ENCODE measurements at regions not wholly inside any gene's neighbourhood (a gene's known extent, or its start where the extent isn't known, plus 50 kb on each side); places are given as distances from the start of the nearest gene placed in this dataset.

DNA sequence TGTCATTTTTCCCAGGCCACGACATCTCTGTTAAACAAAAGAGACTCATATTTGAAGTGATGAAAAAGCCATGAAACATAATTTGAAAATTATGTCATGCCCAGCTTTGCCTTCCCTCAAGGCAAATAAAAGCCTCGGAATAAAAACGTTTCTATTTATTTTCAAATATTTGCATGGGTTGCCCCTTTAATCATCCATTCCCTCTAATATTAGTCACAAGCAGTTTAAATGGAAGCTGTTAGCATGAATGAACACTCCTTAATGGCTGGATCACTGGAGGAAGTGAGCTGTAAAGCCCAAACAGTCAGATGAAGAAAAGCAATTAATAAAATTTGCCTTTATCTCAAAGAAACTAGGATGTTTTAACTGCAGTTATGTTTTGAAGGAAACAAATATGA is 69.3 kb upstream of the STMND1 start:
- Histone ChIP-seq H3K36me3 (ENCODE audit: control insufficient read depth, insufficient read depth, low read length) (no peaks in the 10 kb centered on the region), H3K9ac (ENCODE audit: low read length) (no peak overlapping the region), H3K27ac (ENCODE audit: low read depth, low read length) (no peak overlapping the region), H3K27me3 (ENCODE audit: control insufficient read depth, insufficient read depth, low read length) (no peaks in the 10 kb centered on the region), H3K9me3 (ENCODE audit: control insufficient read depth, insufficient read depth, low read depth, low read length) (peaks cover 6% of the 10 kb centered on the region; the same call in 1 of the 2 replicates), H3K4me1 (ENCODE audit: control insufficient read depth, insufficient read depth, low read length) (no peaks in the 10 kb centered on the region; the same call in 1 of the 2 replicates), H3K4me3 (ENCODE audit: low read depth, low read length) (no peak overlapping the region)

DNA sequence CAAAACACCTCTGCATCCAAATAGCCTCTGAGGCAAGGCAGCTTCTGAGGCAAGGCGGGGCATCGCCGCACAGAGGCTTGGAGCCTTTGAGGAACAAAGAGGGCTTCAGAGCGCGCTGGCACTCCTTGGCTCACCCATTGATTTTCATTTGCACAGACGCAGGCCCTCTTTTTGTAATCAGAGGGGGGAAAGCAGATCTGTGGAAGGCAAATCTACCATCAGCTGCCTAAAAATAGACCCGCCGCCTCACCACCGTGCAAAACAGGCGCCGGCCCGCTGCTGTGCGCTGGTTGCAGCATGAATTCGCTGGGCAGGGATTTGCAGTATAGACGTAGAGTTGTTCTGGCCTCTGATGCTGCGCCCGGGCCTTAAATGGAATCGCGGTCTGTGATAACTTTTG is 69.9 kb upstream of the STMND1 start:
- Histone ChIP-seq H3K9me3 (ENCODE audit: control insufficient read depth, insufficient read depth, low read depth, low read length) (peaks cover 6% of the 10 kb centered on the region; the same call in 1 of the 2 replicates), H3K4me1 (ENCODE audit: control insufficient read depth, insufficient read depth, low read length) (no peaks in the 10 kb centered on the region; the same call in 1 of the 2 replicates), H3K9ac (ENCODE audit: low read length) (no peak overlapping the region), H3K36me3 (ENCODE audit: control insufficient read depth, insufficient read depth, low read length) (no peaks in the 10 kb centered on the region), H3K4me3 (ENCODE audit: low read depth, low read length) (no peak overlapping the region), H3K27me3 (ENCODE audit: control insufficient read depth, insufficient read depth, low read length) (no peaks in the 10 kb centered on the region), H3K27ac (ENCODE audit: low read depth, low read length) (no peak overlapping the region)

DNA sequence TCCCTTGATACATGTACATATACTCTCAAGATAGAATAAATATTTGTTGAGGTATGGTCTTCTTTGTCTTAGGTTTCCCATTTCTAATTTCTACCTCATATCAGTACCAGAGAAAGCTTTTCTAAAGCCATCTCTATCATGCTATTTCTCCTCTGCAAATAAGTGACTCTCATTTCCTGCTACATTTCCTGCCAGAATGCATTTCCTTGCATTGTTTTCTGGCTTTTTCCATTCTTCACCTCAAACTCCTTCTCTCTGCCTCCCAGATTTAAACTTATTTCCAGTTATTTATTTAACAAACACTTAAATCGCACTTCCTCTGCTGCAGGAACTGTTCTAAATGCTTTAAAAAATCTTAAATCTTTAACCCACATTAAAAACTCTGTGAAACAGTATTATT is 74.4 kb upstream of the STMND1 start:
- H3K9me3 ChIP-seq (ENCODE audit: control insufficient read depth, insufficient read depth, low read depth, low read length): peaks cover 22% of the 10 kb centered on the region

DNA sequence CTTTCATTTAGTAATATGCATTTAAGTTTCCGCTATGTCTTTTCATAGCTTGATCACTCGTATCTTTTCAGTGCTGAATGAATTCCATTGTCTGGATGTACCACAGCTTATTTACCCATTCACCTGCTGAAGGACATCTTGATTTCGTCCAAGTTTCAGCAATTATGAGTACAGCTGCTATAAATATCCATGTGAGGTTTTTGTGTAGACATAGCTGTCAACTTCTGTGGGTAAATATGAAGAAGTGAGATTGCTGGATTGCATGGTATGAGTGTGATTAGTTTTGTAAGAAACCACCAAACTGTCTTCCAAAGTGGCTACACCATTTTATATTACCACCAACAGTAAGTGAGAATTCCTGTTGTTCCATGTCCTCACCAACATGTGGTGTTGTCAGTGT is 79.2 kb upstream of the STMND1 start:
- H3K9ac ChIP-seq (ENCODE audit: low read length): no peak overlapping the region
- no peaks in the 10 kb centered on the region for H3K27me3 ChIP-seq (ENCODE audit: control insufficient read depth, insufficient read depth, low read length)
- H3K36me3 ChIP-seq (ENCODE audit: control insufficient read depth, insufficient read depth, low read length): no peaks in the 10 kb centered on the region
- H3K27ac ChIP-seq (ENCODE audit: low read depth, low read length): no peak overlapping the region
- H3K4me3 ChIP-seq (ENCODE audit: low read depth, low read length): no peak overlapping the region
- peaks cover 17% of the 10 kb centered on the region for H3K9me3 ChIP-seq (ENCODE audit: control insufficient read depth, insufficient read depth, low read depth, low read length)
- H3K4me1 ChIP-seq (ENCODE audit: control insufficient read depth, insufficient read depth, low read length): no peaks in the 10 kb centered on the region

More for the DNA sequence above, 74.4 kb upstream of the STMND1 start:
- no peak overlapping the region for H3K9ac ChIP-seq (ENCODE audit: low read length)
- no peak overlapping the region for H3K27ac ChIP-seq (ENCODE audit: low read depth, low read length)
- no peaks in the 10 kb centered on the region; the same call in 1 of the 2 replicates for H3K4me1 ChIP-seq (ENCODE audit: control insufficient read depth, insufficient read depth, low read length)
- H3K4me3 ChIP-seq (ENCODE audit: low read depth, low read length): no peak overlapping the region
- no peaks in the 10 kb centered on the region for H3K27me3 ChIP-seq (ENCODE audit: control insufficient read depth, insufficient read depth, low read length)
- no peaks in the 10 kb centered on the region for H3K36me3 ChIP-seq (ENCODE audit: control insufficient read depth, insufficient read depth, low read length)

DNA sequence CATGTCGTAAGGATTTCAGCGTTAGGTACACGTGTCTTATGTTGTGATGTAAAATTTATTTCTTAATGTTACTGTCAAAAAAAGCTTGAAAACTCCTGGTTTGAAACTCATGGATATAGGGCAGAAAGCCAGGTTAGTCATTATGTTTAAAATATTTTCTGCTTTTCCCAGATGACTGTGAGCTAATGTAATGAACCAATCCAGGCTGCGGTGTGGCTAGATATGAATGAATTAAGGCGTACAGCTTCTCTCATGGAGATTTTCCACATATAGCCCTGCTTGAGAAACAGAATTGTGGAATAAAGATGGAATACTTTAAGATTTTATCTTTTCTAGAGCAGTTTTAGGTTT is 80.3 kb upstream of the STMND1 start:
- no peak overlapping the region for H3K4me3 ChIP-seq (ENCODE audit: low read depth, low read length)
- no peak overlapping the region for H3K27ac ChIP-seq (ENCODE audit: low read depth, low read length)
- H3K36me3 ChIP-seq (ENCODE audit: control insufficient read depth, insufficient read depth, low read length): no peaks in the 10 kb centered on the region
- no peaks in the 10 kb centered on the region for H3K27me3 ChIP-seq (ENCODE audit: control insufficient read depth, insufficient read depth, low read length)
- peaks cover 17% of the 10 kb centered on the region for H3K9me3 ChIP-seq (ENCODE audit: control insufficient read depth, insufficient read depth, low read depth, low read length)
- no peak overlapping the region for H3K9ac ChIP-seq (ENCODE audit: low read length)
- H3K4me1 ChIP-seq (ENCODE audit: control insufficient read depth, insufficient read depth, low read length): no peaks in the 10 kb centered on the region

DNA sequence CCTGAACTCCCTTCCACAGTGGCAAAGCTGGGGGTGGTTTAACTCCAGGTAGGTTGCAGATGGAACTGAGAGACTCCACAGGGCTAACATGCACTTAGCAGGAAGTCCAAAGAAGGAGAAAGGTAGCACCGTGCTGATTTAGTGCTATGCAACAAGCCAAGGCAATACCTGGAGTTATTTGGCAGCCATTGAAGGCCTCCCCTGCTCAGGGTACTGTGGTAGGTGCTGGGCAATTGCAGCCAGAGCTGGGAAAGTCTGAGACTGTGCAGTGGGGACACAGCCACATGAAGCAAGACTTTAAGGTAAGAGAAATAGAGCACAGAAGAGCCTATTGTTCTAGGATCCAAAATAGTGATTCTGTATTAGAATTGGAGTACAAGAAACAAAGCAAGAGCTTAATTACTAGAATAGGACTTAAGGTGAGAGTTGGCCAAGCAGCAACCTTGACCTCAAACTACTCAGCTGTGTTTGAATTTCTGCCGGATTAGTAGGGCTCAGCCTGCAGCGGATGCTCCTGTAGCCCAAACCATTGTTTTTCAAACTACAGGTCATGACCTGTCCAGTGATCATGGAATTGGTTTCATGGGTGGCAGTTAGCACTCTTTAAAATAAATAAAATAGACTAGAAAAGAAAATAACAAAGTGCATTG is 80.8 kb upstream of the STMND1 start:
- Histone ChIP-seq H3K27ac (ENCODE audit: low read depth, low read length) (no peak overlapping the region), H3K9me3 (ENCODE audit: control insufficient read depth, insufficient read depth, low read depth, low read length) (peaks cover 17% of the 10 kb centered on the region), H3K4me1 (ENCODE audit: control insufficient read depth, insufficient read depth, low read length) (no peaks in the 10 kb centered on the region), H3K4me3 (ENCODE audit: low read depth, low read length) (no peak overlapping the region), H3K36me3 (ENCODE audit: control insufficient read depth, insufficient read depth, low read length) (no peaks in the 10 kb centered on the region), H3K9ac (ENCODE audit: low read length) (no peak overlapping the region), H3K27me3 (ENCODE audit: control insufficient read depth, insufficient read depth, low read length) (no peaks in the 10 kb centered on the region)

DNA sequence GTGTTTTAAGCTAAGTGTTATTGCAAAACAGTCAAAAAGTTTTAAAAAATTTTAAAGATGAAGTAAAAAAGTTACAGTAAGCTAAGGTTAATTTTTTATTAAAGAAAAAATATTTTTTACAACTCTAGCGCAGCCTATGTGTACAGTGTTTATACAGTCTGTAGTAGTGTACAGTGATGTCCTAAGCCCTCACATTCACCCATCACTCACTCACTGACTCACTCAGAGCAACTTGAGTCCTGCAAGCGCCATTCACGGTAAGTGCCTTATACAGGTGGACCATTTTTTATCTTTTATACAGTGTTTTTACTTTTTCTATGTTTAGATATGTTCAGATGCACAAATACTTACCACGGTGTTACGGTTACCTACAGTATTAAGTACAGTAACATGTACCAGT is 83.4 kb upstream of the STMND1 start:
- Histone ChIP-seq H3K27ac (ENCODE audit: low read depth, low read length) (no peak overlapping the region), H3K9ac (ENCODE audit: low read length) (no peak overlapping the region), H3K4me3 (ENCODE audit: low read depth, low read length) (no peak overlapping the region), H3K27me3 (ENCODE audit: control insufficient read depth, insufficient read depth, low read length) (no peaks in the 10 kb centered on the region), H3K36me3 (ENCODE audit: control insufficient read depth, insufficient read depth, low read length) (no peaks in the 10 kb centered on the region), H3K9me3 (ENCODE audit: control insufficient read depth, insufficient read depth, low read depth, low read length) (peaks cover 4% of the 10 kb centered on the region; the same call in 1 of the 2 replicates), H3K4me1 (ENCODE audit: control insufficient read depth, insufficient read depth, low read length) (no peaks in the 10 kb centered on the region; the same call in 1 of the 2 replicates)

DNA sequence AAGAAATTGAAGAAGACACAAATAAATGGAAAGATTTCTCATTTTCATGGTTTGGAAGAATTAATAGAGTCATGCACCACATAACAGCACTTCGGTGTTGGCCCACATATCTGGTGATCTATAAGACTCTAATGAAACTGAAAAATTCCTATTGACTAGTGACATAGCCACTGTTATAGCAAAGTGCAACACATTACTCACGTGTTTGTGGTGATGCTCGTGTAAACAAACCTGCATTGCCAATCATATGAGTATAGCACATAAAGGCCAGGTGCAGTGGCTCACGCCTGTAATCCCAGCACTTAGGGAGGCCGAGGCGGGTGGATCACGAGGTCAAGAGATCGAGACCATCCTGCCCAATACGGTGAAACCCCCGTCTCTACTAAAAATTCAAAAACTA is 84.4 kb upstream of the STMND1 start:
- Histone ChIP-seq H3K4me1 (ENCODE audit: control insufficient read depth, insufficient read depth, low read length) (peaks cover 9% of the 10 kb centered on the region), H3K4me3 (ENCODE audit: low read depth, low read length) (no peak overlapping the region), H3K9ac (ENCODE audit: low read length) (no peak overlapping the region), H3K27ac (ENCODE audit: low read depth, low read length) (no peak overlapping the region), H3K9me3 (ENCODE audit: control insufficient read depth, insufficient read depth, low read depth, low read length) (peaks cover 4% of the 10 kb centered on the region; the same call in 1 of the 2 replicates), H3K27me3 (ENCODE audit: control insufficient read depth, insufficient read depth, low read length) (no peaks in the 10 kb centered on the region), H3K36me3 (ENCODE audit: control insufficient read depth, insufficient read depth, low read length) (no peaks in the 10 kb centered on the region)

DNA sequence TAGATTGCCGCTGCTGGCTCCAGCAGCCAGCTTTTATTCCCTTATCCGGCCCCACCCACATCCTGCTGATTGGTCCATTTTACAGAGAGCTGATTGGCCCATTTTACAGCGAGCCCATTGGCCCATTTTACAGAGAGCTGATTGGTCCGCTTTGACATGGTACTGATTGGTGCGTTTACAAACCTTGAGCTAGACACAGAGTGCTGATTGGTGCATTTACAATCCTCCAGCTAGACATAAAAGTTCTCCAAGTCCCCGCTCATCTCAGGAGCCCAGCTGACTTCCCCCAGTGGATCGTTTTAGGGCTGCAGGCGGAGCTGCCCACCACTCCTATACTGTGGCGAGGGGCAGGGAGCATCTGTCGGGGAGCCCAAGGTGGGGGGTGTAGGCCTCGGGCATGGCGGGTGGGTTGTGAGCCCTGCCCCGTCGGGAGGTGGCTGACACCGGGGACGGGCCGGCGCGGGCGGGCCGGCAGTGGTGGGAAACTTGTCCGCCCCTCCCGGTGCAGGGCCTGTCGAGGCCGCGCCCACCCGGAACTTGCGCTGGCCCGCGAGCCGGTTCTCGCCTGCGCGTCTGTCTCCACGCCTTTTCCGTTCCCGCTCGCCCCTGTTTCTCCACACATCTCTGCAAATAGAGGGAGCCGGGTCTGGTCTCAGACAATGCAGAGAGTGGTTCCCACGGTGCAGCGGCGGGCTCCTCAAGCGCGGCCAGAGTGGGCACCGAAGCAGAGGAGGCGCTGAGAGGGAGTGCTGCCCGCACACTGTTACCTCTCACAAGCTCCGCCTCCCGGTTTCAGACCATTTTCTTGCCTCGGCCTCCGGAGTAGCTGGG is 86.1 kb upstream of the STMND1 start:
- peaks cover 4% of the 10 kb centered on the region; the same call in 1 of the 2 replicates for H3K9me3 ChIP-seq (ENCODE audit: control insufficient read depth, insufficient read depth, low read depth, low read length)
- no peak overlapping the region for H3K9ac ChIP-seq (ENCODE audit: low read length)

DNA sequence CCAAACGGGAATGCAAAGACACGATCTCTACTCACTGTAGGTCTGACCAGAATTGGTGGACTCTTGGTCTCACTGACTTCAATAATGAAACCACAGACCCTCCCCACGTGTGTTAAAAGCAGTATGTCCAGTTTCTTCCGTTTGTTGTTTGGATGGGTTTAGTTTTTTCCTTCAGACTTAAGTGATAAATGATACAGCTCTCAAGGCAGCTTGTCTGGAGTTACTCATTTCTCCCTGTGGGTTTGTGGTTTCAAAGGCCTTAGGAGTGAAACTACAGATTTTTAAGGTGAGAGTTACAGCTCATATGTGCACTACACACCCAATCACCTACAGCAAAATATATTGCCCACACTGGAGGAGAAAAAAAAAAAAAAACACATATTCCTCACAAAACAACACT is 86.7 kb upstream of the STMND1 start:
- H3K9me3 ChIP-seq (ENCODE audit: control insufficient read depth, insufficient read depth, low read depth, low read length): peaks cover 4% of the 10 kb centered on the region; the same call in 1 of the 2 replicates
- no peak overlapping the region for H3K4me3 ChIP-seq (ENCODE audit: low read depth, low read length)
- no peak overlapping the region for H3K9ac ChIP-seq (ENCODE audit: low read length)
- H3K4me1 ChIP-seq (ENCODE audit: control insufficient read depth, insufficient read depth, low read length): peaks cover 12% of the 10 kb centered on the region
- H3K36me3 ChIP-seq (ENCODE audit: control insufficient read depth, insufficient read depth, low read length): no peaks in the 10 kb centered on the region
- no peaks in the 10 kb centered on the region for H3K27me3 ChIP-seq (ENCODE audit: control insufficient read depth, insufficient read depth, low read length)
- no peak overlapping the region for H3K27ac ChIP-seq (ENCODE audit: low read depth, low read length)

More for the DNA sequence above, 86.1 kb upstream of the STMND1 start:
- Histone ChIP-seq H3K4me1 (ENCODE audit: control insufficient read depth, insufficient read depth, low read length) (peaks cover 12% of the 10 kb centered on the region), H3K27me3 (ENCODE audit: control insufficient read depth, insufficient read depth, low read length) (no peaks in the 10 kb centered on the region), H3K27ac (ENCODE audit: low read depth, low read length) (no peak overlapping the region), H3K4me3 (ENCODE audit: low read depth, low read length) (peak overlapping the region; percentile 63), H3K36me3 (ENCODE audit: control insufficient read depth, insufficient read depth, low read length) (no peaks in the 10 kb centered on the region)

DNA sequence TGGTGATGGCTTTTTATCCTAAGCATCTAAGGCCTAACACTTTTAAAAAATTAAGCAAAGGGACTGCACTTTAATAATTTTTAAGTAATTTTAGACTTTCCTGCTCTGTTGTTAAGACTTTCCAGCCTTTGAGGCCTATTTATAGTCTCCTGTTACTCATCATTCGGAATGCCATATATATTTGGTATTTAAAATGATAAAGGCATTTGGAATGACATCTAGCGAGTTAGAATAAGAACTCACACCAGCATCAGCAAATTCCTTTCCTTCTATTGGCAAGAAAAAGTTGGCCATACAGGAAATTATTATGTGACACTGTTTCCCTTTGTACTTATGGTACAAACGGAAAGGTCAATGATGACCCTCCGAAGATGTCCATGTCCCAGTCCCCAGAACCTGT is 88.1 kb upstream of the STMND1 start:
- Histone ChIP-seq H3K36me3 (ENCODE audit: control insufficient read depth, insufficient read depth, low read length) (no peaks in the 10 kb centered on the region), H3K27me3 (ENCODE audit: control insufficient read depth, insufficient read depth, low read length) (no peaks in the 10 kb centered on the region), H3K4me3 (ENCODE audit: low read depth, low read length) (no peak overlapping the region), H3K9ac (ENCODE audit: low read length) (no peak overlapping the region), H3K27ac (ENCODE audit: low read depth, low read length) (no peak overlapping the region), H3K4me1 (ENCODE audit: control insufficient read depth, insufficient read depth, low read length) (peaks cover 12% of the 10 kb centered on the region), H3K9me3 (ENCODE audit: control insufficient read depth, insufficient read depth, low read depth, low read length) (peaks cover 4% of the 10 kb centered on the region; the same call in 1 of the 2 replicates)
